Neural cell (in vitro differentiated cells): ENCODE measurements at regions not wholly inside any gene's neighbourhood (a gene's known extent, or its start where the extent isn't known, plus 50 kb on each side); places are given as distances from the start of the nearest gene placed in this dataset.

ENCODE experiments used
- EZH2 ChIP-seq: fragments of 200-600, 300-800 bp; shearing (Covaris generic), sonication (generic); IDR thresholded peaks from 2 replicates; pipeline ENCODE4 v1.6.1; 2014; ENCODE audit warnings: antibody characterized with exemption, low read length, borderline replicate concordance, mild to moderate bottlenecking; ENCODE audit not compliant: insufficient read depth, poor library complexity, severe bottlenecking
- POLR2AphosphoS5 ChIP-seq: IDR thresholded peaks from 2 replicates; pipeline ENCODE4 v1.6.1; 2012
- RAD21 ChIP-seq: fragments of 450-650 bp; conservative IDR thresholded peaks from 2 replicates; pipeline ENCODE4 v1.6.1; 2014; ENCODE audit warnings: antibody characterized with exemption, mild to moderate bottlenecking, moderate library complexity
- TAF1 ChIP-seq: IDR thresholded peaks from 2 replicates; pipeline ENCODE4 v1.6.1; 2012; ENCODE audit warnings: low read depth
- TF ChIP-seq, protein P1 (sequence below): fragments of 450-650 bp; IDR thresholded peaks from 2 replicates; pipeline ENCODE4 v1.5.1; 2014; ENCODE audit warnings: antibody characterized with exemption, mild to moderate bottlenecking, moderate library complexity; ENCODE audit not compliant: poor library complexity, severe bottlenecking

DNA sequence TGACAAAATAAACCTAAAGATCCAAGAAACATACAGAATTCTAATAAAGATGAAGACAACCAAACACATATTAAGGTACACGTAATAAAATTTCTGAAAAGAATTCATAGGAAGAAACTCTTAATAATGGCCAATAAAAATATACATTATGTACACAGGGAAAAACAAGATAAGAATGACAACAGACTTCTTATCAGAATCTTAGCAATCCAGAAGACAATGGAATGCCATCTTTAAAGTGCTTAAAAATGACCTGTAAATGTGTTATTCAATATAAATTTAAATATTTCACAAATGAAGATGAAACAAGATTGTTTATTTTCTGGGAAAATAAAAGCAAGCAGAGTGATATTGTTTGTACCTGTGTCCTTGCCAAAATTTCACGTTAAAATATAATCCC is 530.4 kb upstream of the PTBP2 start:
- no peak for TF ChIP-seq RAD21
- TF ChIP-seq, protein P1, sequence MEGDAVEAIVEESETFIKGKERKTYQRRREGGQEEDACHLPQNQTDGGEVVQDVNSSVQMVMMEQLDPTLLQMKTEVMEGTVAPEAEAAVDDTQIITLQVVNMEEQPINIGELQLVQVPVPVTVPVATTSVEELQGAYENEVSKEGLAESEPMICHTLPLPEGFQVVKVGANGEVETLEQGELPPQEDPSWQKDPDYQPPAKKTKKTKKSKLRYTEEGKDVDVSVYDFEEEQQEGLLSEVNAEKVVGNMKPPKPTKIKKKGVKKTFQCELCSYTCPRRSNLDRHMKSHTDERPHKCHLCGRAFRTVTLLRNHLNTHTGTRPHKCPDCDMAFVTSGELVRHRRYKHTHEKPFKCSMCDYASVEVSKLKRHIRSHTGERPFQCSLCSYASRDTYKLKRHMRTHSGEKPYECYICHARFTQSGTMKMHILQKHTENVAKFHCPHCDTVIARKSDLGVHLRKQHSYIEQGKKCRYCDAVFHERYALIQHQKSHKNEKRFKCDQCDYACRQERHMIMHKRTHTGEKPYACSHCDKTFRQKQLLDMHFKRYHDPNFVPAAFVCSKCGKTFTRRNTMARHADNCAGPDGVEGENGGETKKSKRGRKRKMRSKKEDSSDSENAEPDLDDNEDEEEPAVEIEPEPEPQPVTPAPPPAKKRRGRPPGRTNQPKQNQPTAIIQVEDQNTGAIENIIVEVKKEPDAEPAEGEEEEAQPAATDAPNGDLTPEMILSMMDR = no peak
- no peak for TF ChIP-seq POLR2AphosphoS5
- TF ChIP-seq EZH2 = no peak
- TF ChIP-seq TAF1 = no peak
